ENCODE measurements at regions not wholly inside any gene's neighbourhood (a gene's known extent, or its start where the extent isn't known, plus 50 kb on each side); places are given as distances from the start of the nearest gene placed in this dataset.

DNA sequence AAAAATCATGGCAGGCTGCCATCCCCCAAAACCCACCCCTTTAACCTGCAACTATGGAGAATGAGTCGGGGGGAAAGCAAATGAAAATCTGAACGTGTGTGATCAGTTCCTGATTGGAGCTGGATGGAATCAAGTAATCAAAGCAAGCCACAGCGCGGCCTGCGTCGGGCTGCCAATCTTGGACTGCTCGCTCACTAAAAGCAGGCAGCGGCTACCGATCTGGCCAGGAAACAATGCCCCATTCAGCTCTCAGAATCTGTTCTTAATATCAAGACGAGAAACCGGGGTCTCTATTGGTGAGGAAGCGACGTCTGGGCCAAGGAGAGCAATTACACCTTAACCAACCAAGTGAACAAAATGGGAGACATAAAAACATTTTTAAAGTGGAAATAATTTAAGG is 472.2 kb downstream of the SOX6 start (continued):
- TF ChIP-seq, protein P1, sequence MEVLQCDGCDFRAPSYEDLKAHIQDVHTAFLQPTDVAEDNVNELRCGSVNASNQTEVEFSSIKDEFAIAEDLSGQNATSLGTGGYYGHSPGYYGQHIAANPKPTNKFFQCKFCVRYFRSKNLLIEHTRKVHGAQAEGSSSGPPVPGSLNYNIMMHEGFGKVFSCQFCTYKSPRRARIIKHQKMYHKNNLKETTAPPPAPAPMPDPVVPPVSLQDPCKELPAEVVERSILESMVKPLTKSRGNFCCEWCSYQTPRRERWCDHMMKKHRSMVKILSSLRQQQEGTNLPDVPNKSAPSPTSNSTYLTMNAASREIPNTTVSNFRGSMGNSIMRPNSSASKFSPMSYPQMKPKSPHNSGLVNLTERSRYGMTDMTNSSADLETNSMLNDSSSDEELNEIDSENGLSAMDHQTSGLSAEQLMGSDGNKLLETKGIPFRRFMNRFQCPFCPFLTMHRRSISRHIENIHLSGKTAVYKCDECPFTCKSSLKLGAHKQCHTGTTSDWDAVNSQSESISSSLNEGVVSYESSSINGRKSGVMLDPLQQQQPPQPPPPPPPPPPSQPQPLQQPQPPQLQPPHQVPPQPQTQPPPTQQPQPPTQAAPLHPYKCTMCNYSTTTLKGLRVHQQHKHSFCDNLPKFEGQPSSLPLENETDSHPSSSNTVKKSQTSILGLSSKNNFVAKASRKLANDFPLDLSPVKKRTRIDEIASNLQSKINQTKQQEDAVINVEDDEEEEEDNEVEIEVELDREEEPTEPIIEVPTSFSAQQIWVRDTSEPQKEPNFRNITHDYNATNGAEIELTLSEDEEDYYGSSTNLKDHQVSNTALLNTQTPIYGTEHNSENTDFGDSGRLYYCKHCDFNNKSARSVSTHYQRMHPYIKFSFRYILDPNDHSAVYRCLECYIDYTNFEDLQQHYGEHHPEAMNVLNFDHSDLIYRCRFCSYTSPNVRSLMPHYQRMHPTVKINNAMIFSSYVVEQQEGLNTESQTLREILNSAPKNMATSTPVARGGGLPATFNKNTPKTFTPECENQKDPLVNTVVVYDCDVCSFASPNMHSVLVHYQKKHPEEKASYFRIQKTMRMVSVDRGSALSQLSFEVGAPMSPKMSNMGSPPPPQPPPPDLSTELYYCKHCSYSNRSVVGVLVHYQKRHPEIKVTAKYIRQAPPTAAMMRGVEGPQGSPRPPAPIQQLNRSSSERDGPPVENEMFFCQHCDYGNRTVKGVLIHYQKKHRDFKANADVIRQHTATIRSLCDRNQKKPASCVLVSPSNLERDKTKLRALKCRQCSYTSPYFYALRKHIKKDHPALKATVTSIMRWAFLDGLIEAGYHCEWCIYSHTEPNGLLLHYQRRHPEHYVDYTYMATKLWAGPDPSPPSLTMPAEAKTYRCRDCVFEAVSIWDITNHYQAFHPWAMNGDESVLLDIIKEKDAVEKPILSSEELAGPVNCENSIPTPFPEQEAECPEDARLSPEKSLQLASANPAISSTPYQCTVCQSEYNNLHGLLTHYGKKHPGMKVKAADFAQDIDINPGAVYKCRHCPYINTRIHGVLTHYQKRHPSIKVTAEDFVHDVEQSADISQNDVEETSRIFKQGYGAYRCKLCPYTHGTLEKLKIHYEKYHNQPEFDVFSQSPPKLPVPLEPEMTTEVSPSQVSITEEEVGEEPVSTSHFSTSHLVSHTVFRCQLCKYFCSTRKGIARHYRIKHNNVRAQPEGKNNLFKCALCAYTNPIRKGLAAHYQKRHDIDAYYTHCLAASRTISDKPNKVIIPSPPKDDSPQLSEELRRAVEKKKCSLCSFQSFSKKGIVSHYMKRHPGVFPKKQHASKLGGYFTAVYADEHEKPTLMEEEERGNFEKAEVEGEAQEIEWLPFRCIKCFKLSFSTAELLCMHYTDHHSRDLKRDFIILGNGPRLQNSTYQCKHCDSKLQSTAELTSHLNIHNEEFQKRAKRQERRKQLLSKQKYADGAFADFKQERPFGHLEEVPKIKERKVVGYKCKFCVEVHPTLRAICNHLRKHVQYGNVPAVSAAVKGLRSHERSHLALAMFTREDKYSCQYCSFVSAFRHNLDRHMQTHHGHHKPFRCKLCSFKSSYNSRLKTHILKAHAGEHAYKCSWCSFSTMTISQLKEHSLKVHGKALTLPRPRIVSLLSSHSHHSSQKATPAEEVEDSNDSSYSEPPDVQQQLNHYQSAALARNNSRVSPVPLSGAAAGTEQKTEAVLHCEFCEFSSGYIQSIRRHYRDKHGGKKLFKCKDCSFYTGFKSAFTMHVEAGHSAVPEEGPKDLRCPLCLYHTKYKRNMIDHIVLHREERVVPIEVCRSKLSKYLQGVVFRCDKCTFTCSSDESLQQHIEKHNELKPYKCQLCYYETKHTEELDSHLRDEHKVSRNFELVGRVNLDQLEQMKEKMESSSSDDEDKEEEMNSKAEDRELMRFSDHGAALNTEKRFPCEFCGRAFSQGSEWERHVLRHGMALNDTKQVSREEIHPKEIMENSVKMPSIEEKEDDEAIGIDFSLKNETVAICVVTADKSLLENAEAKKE (CRISPR knock-in tag; IDR thresholded peaks at IDR 0.05): no peak
- TF ChIP-seq ZNF114 (CRISPR knock-in tag; IDR thresholded peaks at IDR 0.05) (no peak), CREB1 (CRISPR knock-in tag; IDR thresholded peaks at IDR 0.05; ENCODE audit: low read depth) (no peak), STAT1 (IDR thresholded peaks at IDR 0.05; ENCODE audit: unreplicated experiment) (no peak), NANOG (IDR thresholded peaks at IDR 0.05; ENCODE audit: borderline replicate concordance) (no peak), EZH2 (IDR thresholded peaks at IDR 0.05; ENCODE audit: low read depth, unreplicated experiment) (no peak), POLR2AphosphoS5 (IDR thresholded peaks at IDR 0.05; ENCODE audit: low read depth) (no peak)
- TF ChIP-seq, protein P2, sequence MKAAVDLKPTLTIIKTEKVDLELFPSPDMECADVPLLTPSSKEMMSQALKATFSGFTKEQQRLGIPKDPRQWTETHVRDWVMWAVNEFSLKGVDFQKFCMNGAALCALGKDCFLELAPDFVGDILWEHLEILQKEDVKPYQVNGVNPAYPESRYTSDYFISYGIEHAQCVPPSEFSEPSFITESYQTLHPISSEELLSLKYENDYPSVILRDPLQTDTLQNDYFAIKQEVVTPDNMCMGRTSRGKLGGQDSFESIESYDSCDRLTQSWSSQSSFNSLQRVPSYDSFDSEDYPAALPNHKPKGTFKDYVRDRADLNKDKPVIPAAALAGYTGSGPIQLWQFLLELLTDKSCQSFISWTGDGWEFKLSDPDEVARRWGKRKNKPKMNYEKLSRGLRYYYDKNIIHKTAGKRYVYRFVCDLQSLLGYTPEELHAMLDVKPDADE (IDR thresholded peaks at IDR 0.05): no peak

DNA sequence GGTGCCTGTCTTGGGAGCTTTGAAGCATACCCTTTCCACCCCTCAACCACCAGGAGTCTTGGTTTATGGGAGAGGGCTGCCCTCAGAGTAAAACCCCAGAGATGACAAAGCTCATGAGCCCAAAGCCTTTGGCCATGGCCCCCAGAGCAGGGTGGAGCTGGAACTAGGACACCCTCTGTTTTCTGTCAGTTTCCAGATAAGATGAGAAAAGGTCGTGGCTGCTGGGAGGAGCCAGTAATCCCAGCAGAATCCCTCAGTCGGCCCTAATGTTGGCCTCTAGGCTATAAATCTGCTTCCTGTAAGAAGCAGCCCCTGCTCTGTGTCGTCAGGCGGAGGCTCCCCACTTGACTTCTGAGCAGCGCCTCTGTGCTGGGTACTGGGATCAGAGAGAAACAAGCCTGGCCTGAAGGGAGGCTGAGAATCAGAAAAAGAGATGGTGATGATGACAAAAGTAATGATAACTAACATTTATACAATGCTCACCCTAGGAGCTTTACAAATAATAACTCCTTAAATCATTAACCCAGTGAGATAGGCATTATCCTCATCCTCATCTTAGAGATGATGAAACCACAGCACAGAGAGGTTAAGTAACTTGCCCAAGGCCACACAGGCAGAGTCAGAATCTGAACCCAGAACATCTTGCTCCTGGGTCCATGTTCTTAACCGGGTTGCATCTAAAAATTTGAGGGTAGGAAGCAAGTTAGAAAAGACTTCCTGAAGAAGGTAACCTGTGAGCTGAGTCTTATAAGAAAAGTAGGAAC is 471.4 kb downstream of the SOX6 start:
- Histone ChIP-seq H4K20me1 (replicated peaks; ENCODE audit: insufficient read depth) (no peaks in the 10 kb centered on the region), H3K4me3 (no peak overlapping the region), H3K27ac (ENCODE audit: low read depth) (no peak overlapping the region), H3K27me3 (ENCODE audit: insufficient read depth) (no peaks in the 10 kb centered on the region), H3F3A (replicated peaks; ENCODE audit: low read depth) (no peaks in the 10 kb centered on the region), H3K4me2 (no peak overlapping the region), H3K4me1 (ENCODE audit: insufficient read depth) (no peaks in the 10 kb centered on the region), H3K79me2 (replicated peaks; ENCODE audit: insufficient read depth) (no peaks in the 10 kb centered on the region), H3K9me2 (ENCODE audit: insufficient read depth) (no peaks in the 10 kb centered on the region), H2AFZ (0 out of 2 replicates have a peak overlapping the region, but pooled peaks have one; percentile 43), H3K36me3 (ENCODE audit: insufficient read depth) (no peaks in the 10 kb centered on the region)
- DNase-seq (ENCODE audit: low spot score): no peak
- Mint-ChIP-seq H3K27ac (no peak overlapping the region), H3K4me1 (peaks cover 5% of the 10 kb centered on the region), H3K9me3 (no peaks in the 10 kb centered on the region), H3K27me3 (ENCODE audit: insufficient read depth, low read depth, poor library complexity) (peaks cover 1% of the 10 kb centered on the region), H3K4me3 (no peak overlapping the region), H3K36me3 (ENCODE audit: low read depth) (no peaks in the 10 kb centered on the region)
- ATAC-seq: peak; percentile 36; the same call in 1 of the 3 replicates
- TF ChIP-seq CREB1 (CRISPR knock-in tag; IDR thresholded peaks at IDR 0.05; ENCODE audit: low read depth) (no peak), EZH2phosphoT487 (IDR thresholded peaks at IDR 0.05; ENCODE audit: unreplicated experiment) (no peak), ZNF114 (CRISPR knock-in tag; IDR thresholded peaks at IDR 0.05) (no peak), POLR2AphosphoS5 (IDR thresholded peaks at IDR 0.05; ENCODE audit: low read depth) (no peak), NANOG (IDR thresholded peaks at IDR 0.05; ENCODE audit: borderline replicate concordance) (no peak)
- TF ChIP-seq, protein P2 (IDR thresholded peaks at IDR 0.05): no peak
